GM13977 (cell line): ENCODE measurements at regions not wholly inside any gene's neighbourhood (a gene's known extent, or its start where the extent isn't known, plus 50 kb on each side); places are given as distances from the start of the nearest gene placed in this dataset.

ENCODE experiments used
- DNase-seq: peaks from one replicate; pipeline ENCODE4 v3.0.0; 2012; ENCODE audit warnings: low spot score
- in situ Hi-C: fragments of 300-500 bp; cut with MboI; formaldehyde crosslinking; loops from one replicate; pipeline ENCODE4 v1.12.0; 2022; ENCODE audit warnings: low sequenced_read_pairs, low pct_unique_long_range_greater_than_20kb, mixed read lengths, inconsistent platforms; ENCODE audit not compliant: unreplicated experiment
- TF ChIP-seq, protein P1 (sequence below): IDR thresholded peaks from 2 replicates; pipeline ENCODE4 v1.5.1; 2012; ENCODE audit warnings: mild to moderate bottlenecking, control low read depth; ENCODE audit not compliant: insufficient read depth; ENCODE audit errors: extremely low read depth, missing control alignments

DNA sequence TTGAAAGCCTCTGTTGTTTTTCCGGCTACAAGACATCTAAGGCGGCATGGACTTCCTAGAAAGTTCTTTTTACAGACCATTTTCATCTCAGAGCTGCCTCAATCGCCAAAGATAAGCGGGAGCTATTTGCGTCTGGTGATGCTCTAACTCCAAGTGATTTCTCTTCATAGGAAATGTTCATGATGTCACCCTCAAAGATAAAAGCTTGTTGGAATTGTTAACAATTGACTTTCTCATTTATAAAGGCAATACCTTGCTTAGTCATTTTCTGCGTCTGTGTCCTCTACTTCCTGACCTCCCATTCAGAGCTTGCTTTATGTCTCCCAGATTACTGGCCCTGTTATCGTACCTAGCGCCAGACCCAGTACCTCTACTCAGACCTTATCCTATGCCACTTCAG, 259.0 kb upstream of the G2E3 start:
- DNase-seq, result no peak
- TF ChIP-seq, protein P1, sequence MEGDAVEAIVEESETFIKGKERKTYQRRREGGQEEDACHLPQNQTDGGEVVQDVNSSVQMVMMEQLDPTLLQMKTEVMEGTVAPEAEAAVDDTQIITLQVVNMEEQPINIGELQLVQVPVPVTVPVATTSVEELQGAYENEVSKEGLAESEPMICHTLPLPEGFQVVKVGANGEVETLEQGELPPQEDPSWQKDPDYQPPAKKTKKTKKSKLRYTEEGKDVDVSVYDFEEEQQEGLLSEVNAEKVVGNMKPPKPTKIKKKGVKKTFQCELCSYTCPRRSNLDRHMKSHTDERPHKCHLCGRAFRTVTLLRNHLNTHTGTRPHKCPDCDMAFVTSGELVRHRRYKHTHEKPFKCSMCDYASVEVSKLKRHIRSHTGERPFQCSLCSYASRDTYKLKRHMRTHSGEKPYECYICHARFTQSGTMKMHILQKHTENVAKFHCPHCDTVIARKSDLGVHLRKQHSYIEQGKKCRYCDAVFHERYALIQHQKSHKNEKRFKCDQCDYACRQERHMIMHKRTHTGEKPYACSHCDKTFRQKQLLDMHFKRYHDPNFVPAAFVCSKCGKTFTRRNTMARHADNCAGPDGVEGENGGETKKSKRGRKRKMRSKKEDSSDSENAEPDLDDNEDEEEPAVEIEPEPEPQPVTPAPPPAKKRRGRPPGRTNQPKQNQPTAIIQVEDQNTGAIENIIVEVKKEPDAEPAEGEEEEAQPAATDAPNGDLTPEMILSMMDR, result no peak
- in situ Hi-C loops, result no loop called here

DNA sequence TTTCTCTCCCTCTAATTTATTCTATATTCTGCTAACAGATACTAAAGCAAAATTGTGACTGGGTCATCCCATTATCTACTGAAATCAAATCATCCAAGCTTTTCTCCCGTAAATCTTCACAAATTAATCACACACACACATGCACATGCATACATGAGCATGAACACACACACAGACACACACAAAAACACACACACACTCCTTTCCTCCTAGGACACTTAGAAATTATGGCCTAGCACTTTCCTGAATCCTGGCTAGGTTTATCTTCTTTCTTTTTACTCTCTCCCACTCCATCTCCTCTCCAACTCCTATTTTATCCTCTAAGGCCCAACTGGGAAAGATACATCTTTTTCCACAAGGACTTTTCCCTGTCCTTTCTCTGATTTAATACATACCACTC, 255.6 kb upstream of the G2E3 start:
- DNase-seq, result no peak
- in situ Hi-C loops, result no loop called here
- TF ChIP-seq, protein P1, result no peak

DNA sequence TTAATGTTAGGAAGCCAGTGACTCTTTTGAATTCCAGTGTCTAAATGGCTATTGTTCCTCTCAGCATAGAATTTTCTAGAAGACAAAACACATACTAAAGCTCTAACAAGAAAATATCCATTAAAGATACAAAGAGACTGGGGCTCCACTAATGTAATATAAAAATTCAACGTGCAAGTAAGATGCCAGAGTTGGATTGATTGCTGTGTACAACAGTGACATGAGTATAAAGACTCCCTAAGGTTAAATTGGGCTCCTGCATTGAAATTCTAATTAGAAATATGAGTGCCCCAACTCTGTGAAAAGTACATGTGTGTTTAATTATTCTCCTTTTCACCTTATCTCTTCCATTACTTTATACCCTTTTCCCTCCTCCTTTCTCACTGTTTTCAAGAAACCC, 253.6 kb upstream of the G2E3 start:
- TF ChIP-seq, protein P1, result no peak
- DNase-seq, result no peak
- in situ Hi-C loops, result no loop called here

DNA sequence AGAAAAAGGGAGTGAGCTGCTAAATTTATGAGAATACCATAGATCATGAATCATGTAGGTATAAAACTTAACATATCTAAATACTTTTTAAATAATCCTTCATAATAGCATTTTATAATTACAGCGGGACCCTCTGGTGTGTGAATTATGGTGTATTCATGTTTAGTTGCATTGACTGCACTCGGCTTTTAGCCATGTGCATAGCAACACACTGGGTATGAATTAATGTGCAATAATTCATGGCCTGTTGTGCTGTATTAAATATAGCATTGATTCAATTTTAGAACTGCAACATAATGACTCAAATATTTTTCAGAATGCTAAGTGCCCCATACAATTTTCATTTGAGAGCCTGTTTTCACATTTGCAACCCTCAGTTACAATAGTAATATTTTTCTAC, 249.6 kb upstream of the G2E3 start:
- in situ Hi-C loops, result no loop called here
- TF ChIP-seq, protein P1, result no peak
- no peak for DNase-seq

DNA sequence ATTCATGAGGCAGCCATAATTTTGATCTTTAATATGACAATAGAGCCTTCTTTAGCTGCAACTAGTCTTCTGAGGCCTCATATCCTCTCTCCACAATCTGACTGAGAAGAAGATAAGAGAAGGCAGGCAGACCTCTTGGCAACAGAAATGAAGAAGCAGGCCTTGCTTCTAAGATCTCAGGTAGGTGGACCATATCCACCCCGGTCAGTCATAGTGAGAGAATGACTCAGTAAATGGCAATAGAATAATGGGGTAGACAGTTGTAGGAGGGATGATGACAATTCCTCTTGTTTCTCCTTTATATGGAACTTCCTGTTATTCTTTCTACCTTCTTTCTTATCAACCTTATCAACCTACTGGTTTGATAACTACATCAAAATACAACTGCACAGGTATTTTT, 246.7 kb upstream of the G2E3 start:
- in situ Hi-C loops, result no loop called here

DNA sequence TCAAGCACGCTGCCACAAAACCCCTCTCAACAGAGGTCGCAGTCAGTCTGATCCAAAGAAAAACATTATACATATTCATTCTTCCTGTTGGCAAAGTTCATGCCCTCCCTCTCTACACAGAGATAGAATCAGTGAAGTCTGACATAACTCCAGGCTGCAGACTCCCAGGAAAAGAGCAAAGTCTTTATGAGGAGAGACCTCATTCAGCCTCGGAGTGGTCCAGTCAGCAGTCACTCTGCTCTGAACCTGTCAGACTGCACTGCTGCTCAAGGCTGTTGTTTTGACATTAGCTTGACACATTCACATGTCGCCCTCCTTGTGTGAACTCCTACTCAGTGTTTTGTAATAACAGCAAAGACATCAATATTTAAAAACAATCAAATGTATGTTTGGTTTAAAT, 241.2 kb upstream of the G2E3 start:
- no peak for DNase-seq
- TF ChIP-seq, protein P1, result no peak
- in situ Hi-C loops, result no loop called here

More for the DNA sequence above, 246.7 kb upstream of the G2E3 start:
- DNase-seq, result peak; percentile 17
- TF ChIP-seq, protein P1, result no peak

DNA sequence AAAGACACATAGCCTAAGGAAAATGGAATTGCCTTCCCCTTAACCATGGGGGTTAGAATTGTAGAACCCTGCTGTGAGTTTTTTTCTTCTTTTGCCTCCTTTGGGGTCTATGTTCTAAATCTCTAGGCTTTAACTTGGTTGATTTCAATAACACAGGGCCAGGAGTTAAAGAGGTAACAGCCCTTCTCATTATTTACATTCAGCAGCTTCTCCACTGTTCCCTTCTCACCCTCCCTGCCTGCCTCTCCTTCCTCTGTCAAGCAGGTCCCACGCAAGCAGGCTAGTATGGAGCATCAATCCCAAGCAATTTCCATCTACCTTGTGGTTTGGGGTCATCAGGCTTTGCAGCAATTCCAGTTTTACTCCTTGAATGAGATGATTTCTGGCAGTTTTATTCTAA, 236.1 kb upstream of the G2E3 start:
- TF ChIP-seq, protein P1, result no peak
- in situ Hi-C loops, result no loop called here
- no peak for DNase-seq
